CD1c-positive myeloid dendritic cell (primary cell): ENCODE measurements at regions not wholly inside any gene's neighbourhood (a gene's known extent, or its start where the extent isn't known, plus 50 kb on each side); places are given as distances from the start of the nearest gene placed in this dataset.

Experiments
- DNase-seq: peaks from one replicate; pipeline ENCODE4 v3.0.0-alpha.2; 2016; ENCODE audit errors: extremely low spot score

- no peak for DNase-seq
Observed at GRCh38 chr5:171509467-171509866, 90.0 kb downstream of the FGF18 start.

DNA sequence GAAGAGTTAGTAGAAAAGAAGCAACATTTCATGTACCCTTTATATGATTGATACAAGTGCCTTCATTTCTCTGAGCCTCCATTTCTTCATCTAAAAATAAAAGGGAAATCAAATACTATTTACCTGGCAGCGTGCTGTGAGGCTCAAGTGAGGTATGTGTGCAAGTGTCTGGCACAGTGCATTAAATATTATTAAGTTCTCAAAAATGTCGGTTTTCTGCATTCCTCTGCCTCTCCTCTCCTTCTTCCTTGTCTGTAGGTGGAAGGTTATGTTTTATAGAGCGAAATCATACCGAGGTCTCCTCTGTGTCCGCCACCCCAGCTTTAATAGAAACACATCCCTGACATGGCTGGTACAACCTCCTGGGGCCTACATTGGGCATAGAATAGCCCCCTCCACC lies 93.0 kb downstream of the FGF18 start:
- no peak for DNase-seq

- DNase-seq: no peak
Observed at GRCh38 chr5:171513591-171513990, 94.1 kb downstream of the FGF18 start.

DNA sequence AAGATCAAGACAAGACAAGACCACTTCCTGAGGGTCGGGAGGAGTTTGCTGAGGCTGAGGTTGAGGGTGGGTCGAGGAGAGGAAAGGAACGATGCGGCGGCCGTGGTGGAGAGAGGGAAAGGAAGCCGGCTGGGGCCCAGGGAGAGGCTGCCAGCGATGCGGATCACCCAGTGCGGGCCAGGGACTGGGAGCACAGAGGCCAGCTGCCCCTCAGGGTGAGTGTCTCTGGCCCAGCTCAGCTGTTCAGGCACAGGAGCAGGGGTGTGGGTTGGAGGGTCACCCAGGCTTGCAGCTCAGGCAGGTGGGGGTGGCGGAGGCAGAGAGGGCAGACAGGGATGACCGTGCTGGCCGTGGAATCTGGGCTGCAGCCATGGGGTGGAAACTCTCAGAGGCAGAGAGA lies 99.5 kb downstream of the FGF18 start:
- no peak for DNase-seq

GRCh38 chr5:171520300-171521174 lies 101.1 kb downstream of the FGF18 start:
- DNase-seq: no peak

DNA sequence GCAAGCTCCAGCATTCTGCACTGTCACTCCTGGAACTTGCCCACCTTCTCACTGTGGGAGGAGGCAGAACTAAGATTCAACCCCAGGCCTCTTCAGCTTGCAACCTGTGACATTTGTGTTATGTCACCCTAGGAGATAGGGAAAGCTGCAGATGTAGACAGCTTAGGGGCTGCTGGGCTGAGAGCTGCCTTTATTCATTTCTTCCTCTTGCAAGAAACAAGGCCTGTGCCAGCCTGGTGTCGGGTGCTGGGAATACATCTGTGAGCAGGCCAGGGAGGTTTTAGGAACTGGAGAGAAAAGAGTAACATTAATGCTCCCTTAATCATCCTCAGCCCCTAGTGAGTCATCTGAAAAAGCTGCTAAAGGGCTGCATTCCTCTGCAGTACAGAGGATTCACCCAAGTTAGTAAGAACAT lies 101.8 kb downstream of the FGF18 start:
- no peak for DNase-seq

GRCh38 chr5:171521679-171522078 lies 102.2 kb downstream of the FGF18 start:
- DNase-seq: no peak

GRCh38 chr5:171523781-171524180 lies 104.3 kb downstream of the FGF18 start:
- no peak for DNase-seq

- no peak for DNase-seq
Observed at GRCh38 chr5:171524466-171524865, 105.0 kb downstream of the FGF18 start.

DNA sequence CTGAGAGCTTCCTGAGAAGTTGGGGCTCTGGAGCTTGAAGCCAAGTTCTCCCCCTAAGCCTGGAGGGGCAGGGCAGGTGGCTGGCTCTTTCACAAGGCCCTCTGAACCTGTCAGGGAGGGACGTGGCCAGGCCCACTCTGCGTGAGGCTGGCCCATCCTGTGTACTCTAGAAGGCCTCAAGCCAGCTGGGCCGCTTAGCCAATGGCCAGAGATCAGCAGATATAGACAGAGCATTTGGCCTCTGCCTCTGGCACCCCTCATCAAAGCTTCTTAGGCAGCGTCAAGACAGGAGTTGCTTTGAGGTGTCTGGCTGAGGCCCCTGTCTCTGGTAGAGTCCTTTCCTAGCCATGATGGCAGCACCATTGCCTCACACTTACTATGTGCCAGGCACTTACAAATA lies 105.6 kb downstream of the FGF18 start:
- no peak for DNase-seq

DNA sequence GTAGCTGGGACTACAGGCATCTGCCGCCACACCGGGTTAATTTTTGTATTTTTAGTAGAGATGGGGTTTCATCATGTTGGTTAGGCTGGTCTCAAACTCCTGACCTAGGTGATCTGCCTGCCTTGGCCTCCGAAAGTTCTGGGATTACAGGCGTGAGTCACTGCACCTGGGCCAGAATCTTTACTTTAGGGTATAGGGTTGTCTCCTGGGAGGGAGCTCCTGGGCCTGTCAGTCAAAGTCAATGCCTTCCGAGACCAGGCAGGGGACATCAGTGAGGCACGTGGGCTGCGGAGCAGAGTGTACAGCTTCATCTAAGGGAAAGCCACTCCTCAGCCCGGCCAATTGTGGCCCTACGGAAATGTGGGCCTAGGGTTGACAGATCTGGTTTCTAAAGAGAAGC lies 108.6 kb downstream of the FGF18 start:
- DNase-seq: no peak

GRCh38 chr5:171528865-171529614 lies 109.6 kb downstream of the FGF18 start:
- no peak for DNase-seq

GRCh38 chr5:171531638-171532037 lies 112.2 kb downstream of the FGF18 start:
- DNase-seq: no peak

DNA sequence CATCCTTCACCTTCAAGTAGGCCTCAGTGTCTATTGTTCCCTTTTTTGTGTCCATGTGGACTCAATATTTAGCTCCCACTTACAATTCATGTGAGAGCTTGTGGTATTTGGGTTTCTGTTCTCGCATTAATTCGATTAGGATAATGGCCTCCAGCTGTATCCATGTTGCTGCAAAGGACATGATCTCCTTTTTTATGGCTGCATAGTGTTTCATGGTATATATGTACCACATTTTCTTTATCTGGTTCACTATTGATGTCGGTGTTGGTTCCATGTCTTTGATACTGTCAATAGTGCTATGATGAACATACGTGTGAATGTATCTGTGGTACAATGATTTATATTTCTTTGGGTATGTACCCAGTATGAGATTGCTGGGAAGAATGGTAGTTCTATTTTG lies 113.7 kb downstream of the FGF18 start:
- no peak for DNase-seq

DNA sequence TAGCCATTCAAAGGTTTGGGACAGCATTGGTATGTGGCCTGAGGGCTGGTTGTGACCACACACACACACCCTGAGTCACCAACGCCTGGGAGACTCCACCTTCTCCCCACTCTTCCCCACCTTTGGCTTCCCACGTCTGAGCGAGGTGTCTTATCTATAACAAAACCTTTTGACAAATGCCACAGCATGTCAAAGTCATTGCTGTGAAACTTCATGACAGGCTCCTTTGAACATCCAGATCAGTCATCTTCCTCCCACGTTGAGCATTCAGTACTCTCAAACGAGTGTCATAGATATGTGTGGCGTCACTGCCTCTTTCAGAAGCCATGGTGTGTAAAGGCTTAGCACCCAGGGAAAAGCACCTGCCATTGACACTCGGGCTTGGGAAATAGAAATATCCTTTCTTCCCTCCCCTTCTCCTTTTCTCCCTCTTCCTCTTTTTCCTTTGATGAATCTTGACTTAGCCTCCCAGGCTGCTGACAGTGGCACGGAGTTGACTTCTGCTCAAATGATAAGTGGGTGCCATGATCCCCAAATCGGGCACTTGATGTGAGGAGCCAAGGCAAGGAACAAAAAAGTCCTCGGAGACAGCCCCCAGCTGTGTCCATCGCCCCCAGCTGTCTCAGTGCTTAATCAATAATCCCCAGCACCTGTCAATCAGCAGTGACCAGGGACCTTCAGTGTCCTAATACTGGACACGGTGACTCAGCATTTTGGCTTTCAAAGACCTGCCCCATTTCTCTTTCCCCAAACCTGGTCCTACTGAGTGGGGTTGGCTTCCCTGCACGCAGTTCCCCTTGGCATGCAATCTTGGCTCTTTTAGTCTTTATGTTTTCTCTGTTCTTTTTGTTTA lies 114.8 kb downstream of the FGF18 start:
- DNase-seq: no peak

- no peak for DNase-seq
Observed at GRCh38 chr5:171535162-171535561, 115.7 kb downstream of the FGF18 start.

GRCh38 chr5:171537070-171537849 lies 117.8 kb downstream of the FGF18 start:
- DNase-seq: no peak

DNA sequence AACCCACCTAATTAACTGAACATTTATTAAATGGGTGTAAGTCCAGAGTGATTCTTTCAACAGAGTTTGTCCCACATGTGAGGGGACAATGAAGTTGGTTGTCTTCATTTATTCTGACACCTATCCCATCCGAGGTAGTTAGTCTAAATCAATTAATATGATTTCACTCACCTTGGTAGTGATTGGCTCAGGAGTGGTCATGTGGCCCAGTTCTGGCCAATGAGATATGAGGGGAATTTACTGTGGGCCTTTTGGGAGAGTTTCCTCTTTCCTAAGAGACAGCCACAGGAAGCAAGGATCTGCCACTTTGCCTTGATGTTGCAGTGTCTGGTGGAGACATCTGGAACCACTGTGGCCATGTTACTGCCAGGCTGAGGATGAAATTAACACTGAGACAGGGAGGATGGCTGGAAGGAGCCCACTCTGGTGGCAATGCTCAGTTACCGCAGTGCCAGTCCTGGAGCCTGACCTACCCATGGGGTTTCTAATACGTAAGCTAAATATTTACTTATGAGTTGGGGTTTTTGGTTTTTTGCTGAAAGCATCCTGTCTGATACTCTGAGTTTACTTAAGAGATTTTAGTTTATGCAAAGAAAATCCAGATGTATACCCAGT lies 118.6 kb downstream of the FGF18 start:
- no peak for DNase-seq

DNA sequence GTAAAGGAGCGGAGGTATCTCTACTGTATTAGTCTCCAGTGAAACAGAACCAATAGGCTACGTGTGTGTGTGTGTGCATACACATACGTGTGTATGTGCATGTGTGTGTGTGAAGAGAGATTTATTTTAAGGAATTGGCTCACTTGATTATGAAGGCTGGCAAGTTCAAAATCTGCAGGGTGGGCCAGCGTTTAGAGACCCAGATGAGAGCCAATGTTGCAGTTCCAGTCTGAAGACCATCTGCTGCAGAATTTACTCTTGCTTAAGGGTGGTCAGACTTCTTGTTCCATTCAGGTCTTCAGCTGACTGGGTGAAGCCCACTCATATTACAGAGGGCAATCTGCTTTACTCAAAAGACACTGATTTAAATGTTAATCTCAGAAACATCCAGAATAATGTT lies 119.2 kb downstream of the FGF18 start:
- no peak for DNase-seq

- DNase-seq: no peak
Observed at GRCh38 chr5:171540865-171541264, 121.4 kb downstream of the FGF18 start.

DNA sequence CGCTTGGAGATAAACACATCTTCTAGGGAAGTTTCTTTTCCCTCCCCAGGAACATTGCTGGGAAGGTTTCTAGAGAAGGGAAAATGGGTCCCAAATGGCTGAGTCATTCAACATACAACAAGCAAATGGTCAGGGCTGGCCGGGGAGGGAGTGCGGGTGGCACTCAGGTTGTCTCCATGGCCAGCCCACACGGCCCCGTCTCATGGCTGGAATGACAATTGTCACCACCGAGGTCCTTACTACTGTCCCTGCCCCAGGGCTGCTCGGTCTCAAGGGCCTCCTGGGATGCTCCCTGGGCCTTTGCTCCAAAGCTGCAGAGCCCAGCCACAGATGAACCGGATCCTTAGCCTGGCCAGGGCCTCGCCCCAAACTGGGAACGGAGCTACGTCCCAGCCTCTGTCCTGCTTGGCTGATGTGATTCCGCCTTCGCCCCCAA lies 121.9 kb downstream of the FGF18 start:
- DNase-seq: no peak
